Testis (tissue), 2 donors: ENCODE measurements at regions not wholly inside any gene's neighbourhood (a gene's known extent, or its start where the extent isn't known, plus 50 kb on each side); places are given as distances from the start of the nearest gene placed in this dataset.

Experiments
- DNase-seq: peaks from one replicate; pipeline ENCODE4 v3.0.0-alpha.2; 2019
- H3K27ac ChIP-seq, 2 donors: fragments of 200-600 bp; sonication (generic); one replicate each; pipeline ENCODE4 v1.5.1; 2019
- H3K27me3 ChIP-seq: fragments of 200-600 bp; sonication (generic); one replicate; pipeline ENCODE4 v1.5.1; 2019
- H3K36me3 ChIP-seq: fragments of 200-600 bp; sonication (generic); one replicate; pipeline ENCODE4 v1.5.1; 2017; ENCODE audit warnings: low read depth; ENCODE audit errors: missing control alignments
- H3K4me1 ChIP-seq: fragments of 200-600 bp; sonication (generic); one replicate; pipeline ENCODE4 v1.5.1; 2019
- H3K4me3 ChIP-seq, 2 donors: fragments of 200-600 bp; sonication (generic); one replicate each; pipeline ENCODE4 v1.5.1; 2017 to 2019
- H3K9me3 ChIP-seq: fragments of 200-600 bp; sonication (generic); one replicate; pipeline ENCODE4 v1.5.1; 2017
- CTCF ChIP-seq, 3 experiments: fragments of 450-650 bp in 2 of 3; fragments of 200-600 bp in 1 of 3; sonication (generic) in 1 of 3; IDR thresholded peaks; one replicate each; pipeline ENCODE4 v1.5.1; 2016 to 2019; ENCODE audit warnings: antibody characterized with exemption in 3 of 3, mild to moderate bottlenecking in 2 of 3, moderate library complexity in 1 of 3
- POLR2A ChIP-seq: fragments of 450-650 bp; IDR thresholded peaks from one replicate; pipeline ENCODE4 v1.6.1; 2017; ENCODE audit warnings: antibody characterized with exemption, mild to moderate bottlenecking, moderate library complexity
- WGBS, 2 donors: methylation state at CpG; one replicate each; pipeline ENCODE4 v1.1.5; 2018; 5-methylcytosine and 5-hydroxymethylcytosine counted together
- intact Hi-C: fragments of 100-400 bp; cut with DNase I; formaldehyde crosslinking; loops from one replicate; pipeline ENCODE4 v1.15.1; 2023; ENCODE audit warnings: low total_unique reads

GRCh38 chr14:54169254-54169924, 212.8 kb upstream of the BMP4 start:
- peaks cover 6% of the 10 kb centered on the region for H3K4me1 ChIP-seq
- TF ChIP-seq CTCF (IDR thresholded peaks at IDR 0.05), result no peak
- no peak for TF ChIP-seq POLR2A
- no peak overlapping the region for H3K27ac ChIP-seq

DNA sequence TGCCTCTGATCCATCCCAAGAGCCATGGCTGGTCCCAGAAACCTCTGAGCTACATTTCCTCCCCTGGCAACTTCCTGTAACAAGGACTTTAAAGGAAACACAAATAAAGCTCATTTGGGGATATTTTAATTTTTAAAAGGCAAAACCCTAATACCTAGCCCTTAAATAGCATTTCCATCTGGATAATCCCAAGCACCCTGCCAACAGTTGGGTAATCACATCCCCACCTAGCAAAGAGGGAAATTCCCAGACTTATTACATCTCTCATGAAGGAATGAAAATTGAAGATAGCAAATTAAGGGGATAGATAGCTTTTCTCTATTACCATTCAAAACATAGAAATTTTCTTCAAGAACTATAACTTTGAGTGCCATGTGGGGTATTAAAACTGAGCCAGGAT, 213.7 kb upstream of the BMP4 start:
- Histone ChIP-seq H3K4me1 (peaks cover 6% of the 10 kb centered on the region), H3K36me3 (no peaks in the 10 kb centered on the region), H3K9me3 (no peaks in the 10 kb centered on the region), H3K27ac (no peak overlapping the region), H3K27me3 (no peaks in the 10 kb centered on the region), H3K4me3 (no peak overlapping the region)
- no peak for DNase-seq
- no peak for TF ChIP-seq POLR2A
- TF ChIP-seq CTCF (IDR thresholded peaks at IDR 0.05), result no peak
- intact Hi-C loops, result no loop called here

More at GRCh38 chr14:54169254-54169924, 212.8 kb upstream of the BMP4 start:
- DNase-seq, result no peak
- Histone ChIP-seq H3K9me3 (no peaks in the 10 kb centered on the region), H3K27me3 (no peaks in the 10 kb centered on the region), H3K4me3 (no peak overlapping the region), H3K36me3 (no peaks in the 10 kb centered on the region)
- intact Hi-C loops, result no loop called here
- 79 to 82% methylated on average over 4 of the region's 4 CpGs for WGBS, 2 donors

DNA sequence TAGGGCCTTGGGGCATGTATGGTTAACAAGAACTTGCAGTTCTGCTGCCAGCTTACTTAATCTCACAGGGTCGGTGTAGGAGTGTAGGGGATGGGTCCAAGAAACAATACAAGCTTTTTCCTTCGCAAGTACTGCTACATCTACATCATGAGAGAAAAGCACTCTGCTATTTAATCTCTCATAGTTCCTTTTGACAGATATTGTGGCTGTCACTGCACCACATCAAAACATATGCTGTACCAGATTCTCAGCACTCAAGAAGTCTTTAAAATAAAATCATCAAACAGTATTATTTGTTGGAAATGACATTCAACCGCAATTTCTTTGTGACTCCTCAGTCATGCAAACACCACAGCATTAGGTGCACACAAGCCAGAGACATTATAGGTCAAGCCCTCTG, 215.5 kb upstream of the BMP4 start:
- intact Hi-C loops, result no loop called here
- no peak for DNase-seq
- H3K4me1 ChIP-seq, result peaks cover 6% of the 10 kb centered on the region
- H3K27ac ChIP-seq, result no peak overlapping the region
- no peak overlapping the region for H3K4me3 ChIP-seq
- H3K36me3 ChIP-seq, result no peaks in the 10 kb centered on the region
- no peaks in the 10 kb centered on the region for H3K9me3 ChIP-seq
- no peaks in the 10 kb centered on the region for H3K27me3 ChIP-seq
- WGBS, 2 donors, result 51 to 69% methylated on average over 3 of the region's 3 CpGs
- no peak for TF ChIP-seq POLR2A

- H3K36me3 ChIP-seq, result no peaks in the 10 kb centered on the region
- H3K4me1 ChIP-seq, result peaks cover 6% of the 10 kb centered on the region
- no peaks in the 10 kb centered on the region for H3K27me3 ChIP-seq
- DNase-seq, result no peak
- TF ChIP-seq CTCF (IDR thresholded peaks at IDR 0.05) (no peak), POLR2A (no peak)
- intact Hi-C loops, result no loop called here
- no peak overlapping the region for H3K4me3 ChIP-seq
- no peaks in the 10 kb centered on the region for H3K9me3 ChIP-seq
- no peak overlapping the region for H3K27ac ChIP-seq
- WGBS, 2 donors, result 78 to 83% methylated on average over 3 of the region's 3 CpGs
These were observed 215.9 kb upstream of the BMP4 start for GRCh38 chr14:54172562-54172961.

DNA sequence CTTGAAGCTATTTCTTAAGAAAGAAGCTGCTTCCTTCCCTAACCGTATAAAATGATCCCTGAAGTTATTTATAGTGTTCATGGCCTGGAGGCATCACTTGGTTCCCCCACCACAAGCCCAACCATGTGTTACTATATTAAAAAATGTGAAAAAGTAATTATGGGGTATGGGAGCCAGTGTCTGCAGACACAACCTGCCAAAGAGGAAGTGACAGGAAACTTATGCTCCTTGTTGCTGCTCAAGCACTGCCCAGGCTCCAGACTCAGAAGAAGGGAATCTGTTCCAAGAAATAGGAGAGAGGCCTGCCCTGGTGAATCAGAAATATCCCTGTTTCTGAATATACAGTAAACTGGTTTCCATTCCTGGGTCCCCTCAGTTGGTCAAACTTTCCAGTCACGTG, 217.2 kb upstream of the BMP4 start:
- Histone ChIP-seq H3K36me3 (no peaks in the 10 kb centered on the region), H3K4me3 (no peak overlapping the region), H3K4me1 (peaks cover 6% of the 10 kb centered on the region), H3K27ac (no peak overlapping the region), H3K27me3 (no peaks in the 10 kb centered on the region), H3K9me3 (no peaks in the 10 kb centered on the region)
- no peak for TF ChIP-seq CTCF (IDR thresholded peaks at IDR 0.05)
- TF ChIP-seq POLR2A, result no peak
- DNase-seq, result no peak
- intact Hi-C loops, result no loop called here
- whole genome bisulfite sequencing, 2 donors, result 60 to 65% methylated on average over 2 of the region's 2 CpGs
